ENCODE measurements at regions not wholly inside any gene's neighbourhood (a gene's known extent, or its start where the extent isn't known, plus 50 kb on each side); places are given as distances from the start of the nearest gene placed in this dataset.
A peak's percentile ranks its signal among the peaks of the same experiment; 100 is the strongest.
"Not testable (repeated sequence)": the region's sequence is repeated elsewhere in the genome, so short reads cannot be mapped to it uniquely, and the experiment has no call there.

- intact Hi-C loops (cut with DNase I; ENCODE audit: low total_unique reads), result no loop called here
- H3K36me3 ChIP-seq, result no peaks in the 10 kb centered on the region
- H3K4me3 ChIP-seq, result no peak overlapping the region
- no peak overlapping the region for H3K27ac ChIP-seq
- TF ChIP-seq POLR2A (IDR thresholded peaks at IDR 0.05) (no peak), CTCF (IDR thresholded peaks at IDR 0.05) (no peak), POLR2AphosphoS5 (IDR thresholded peaks at IDR 0.05) (no peak)
- no peaks in the 10 kb centered on the region for H3K4me1 ChIP-seq
- no peaks in the 10 kb centered on the region for H3K27me3 ChIP-seq
- no peak for DNase-seq (ENCODE audit: low spot score in 2 of 2)
- no peaks in the 10 kb centered on the region for H3K9me3 ChIP-seq
Measured at GRCh38 chr2:241999184-241999583, 129.7 kb downstream of the RTP5 start.

GRCh38 chr2:242001853-242002252, 132.3 kb downstream of the RTP5 start:
- Histone ChIP-seq H3K27me3 (no peaks in the 10 kb centered on the region), H3K9me3 (no peaks in the 10 kb centered on the region), H3K4me1 (no peaks in the 10 kb centered on the region), H3K4me3 (no peak overlapping the region), H3K27ac (no peak overlapping the region), H3K36me3 (no peaks in the 10 kb centered on the region)
- intact Hi-C loops (cut with DNase I; ENCODE audit: low total_unique reads), result no loop called here
- TF ChIP-seq POLR2AphosphoS5 (IDR thresholded peaks at IDR 0.05), result no peak
- DNase-seq (ENCODE audit: low spot score in 2 of 2), result peak in 1 of 2 donors; percentile 50

- H3K4me3 ChIP-seq, result no peak overlapping the region
- intact Hi-C loops (cut with DNase I; ENCODE audit: low total_unique reads), result no loop called here
- TF ChIP-seq POLR2AphosphoS5 (IDR thresholded peaks at IDR 0.05) (no peak), POLR2A (IDR thresholded peaks at IDR 0.05) (no peak), CTCF (IDR thresholded peaks at IDR 0.05) (no peak)
- H3K9me3 ChIP-seq, result no peaks in the 10 kb centered on the region
- H3K27me3 ChIP-seq, result no peaks in the 10 kb centered on the region
- H3K4me1 ChIP-seq, result no peaks in the 10 kb centered on the region
- no peaks in the 10 kb centered on the region for H3K36me3 ChIP-seq
- H3K27ac ChIP-seq, result no peak overlapping the region
- DNase-seq (ENCODE audit: low spot score in 2 of 2), result peak in 1 of 2 donors; percentile 24
Measured at GRCh38 chr2:242002944-242003343, 133.4 kb downstream of the RTP5 start.

- DNase-seq (ENCODE audit: low spot score in 2 of 2), result no peak
- no peak overlapping the region for H3K4me3 ChIP-seq
- intact Hi-C loops (cut with DNase I; ENCODE audit: low total_unique reads), result no loop called here
- H3K27me3 ChIP-seq, result no peaks in the 10 kb centered on the region
- no peak overlapping the region for H3K27ac ChIP-seq
- H3K9me3 ChIP-seq, result no peaks in the 10 kb centered on the region
- no peaks in the 10 kb centered on the region for H3K36me3 ChIP-seq
- TF ChIP-seq POLR2A (IDR thresholded peaks at IDR 0.05) (no peak), POLR2AphosphoS5 (IDR thresholded peaks at IDR 0.05) (no peak)
- no peaks in the 10 kb centered on the region for H3K4me1 ChIP-seq
Measured at GRCh38 chr2:242004223-242004901, 134.8 kb downstream of the RTP5 start.

- H3K27me3 ChIP-seq, result no peaks in the 10 kb centered on the region
- H3K27ac ChIP-seq, result no peak overlapping the region
- DNase-seq (ENCODE audit: low spot score in 2 of 2), result peak in 1 of 2 donors; percentile 20
- TF ChIP-seq CTCF (IDR thresholded peaks at IDR 0.05), result no peak
- no peak for TF ChIP-seq POLR2AphosphoS5 (IDR thresholded peaks at IDR 0.05)
- TF ChIP-seq POLR2A (IDR thresholded peaks at IDR 0.05), result no peak
- no peak overlapping the region for H3K4me3 ChIP-seq
- H3K9me3 ChIP-seq, result no peaks in the 10 kb centered on the region
- H3K36me3 ChIP-seq, result no peaks in the 10 kb centered on the region
- intact Hi-C loops (cut with DNase I; ENCODE audit: low total_unique reads), result no loop called here
- H3K4me1 ChIP-seq, result no peaks in the 10 kb centered on the region
Measured at GRCh38 chr2:242004902-242005230, 135.3 kb downstream of the RTP5 start.

GRCh38 chr2:242006091-242006634, 136.6 kb downstream of the RTP5 start:
- intact Hi-C loops (cut with DNase I; ENCODE audit: low total_unique reads); H3K27me3 ChIP-seq; H3K4me3 ChIP-seq; H3K27ac ChIP-seq; H3K9me3 ChIP-seq; H3K36me3 ChIP-seq; H3K4me1 ChIP-seq: not testable (repeated sequence)
- peak in 1 of 2 donors; percentile 2 for DNase-seq (ENCODE audit: low spot score in 2 of 2)

GRCh38 chr2:242008908-242009307, 139.4 kb downstream of the RTP5 start:
- H3K4me3 ChIP-seq; H3K4me1 ChIP-seq; H3K36me3 ChIP-seq; H3K27ac ChIP-seq; intact Hi-C loops (cut with DNase I; ENCODE audit: low total_unique reads); H3K9me3 ChIP-seq; DNase-seq (ENCODE audit: low spot score in 2 of 2); H3K27me3 ChIP-seq: not testable (repeated sequence)

- intact Hi-C loops (cut with DNase I; ENCODE audit: low total_unique reads); H3K27ac ChIP-seq; H3K4me3 ChIP-seq; H3K27me3 ChIP-seq; H3K4me1 ChIP-seq; H3K9me3 ChIP-seq; DNase-seq (ENCODE audit: low spot score in 2 of 2); H3K36me3 ChIP-seq: not testable (repeated sequence)
Measured at GRCh38 chr2:242009846-242010245, 140.3 kb downstream of the RTP5 start.

- H3K36me3 ChIP-seq; H3K4me3 ChIP-seq; H3K27ac ChIP-seq; H3K27me3 ChIP-seq; H3K9me3 ChIP-seq; intact Hi-C loops (cut with DNase I; ENCODE audit: low total_unique reads); H3K4me1 ChIP-seq: not testable (repeated sequence)
- peak in 1 of 2 donors; percentile 14 for DNase-seq (ENCODE audit: low spot score in 2 of 2)
Measured at GRCh38 chr2:242010252-242011166, 141.0 kb downstream of the RTP5 start.
